ENCODE measurements at regions not wholly inside any gene's neighbourhood (a gene's known extent, or its start where the extent isn't known, plus 50 kb on each side); places are given as distances from the start of the nearest gene placed in this dataset.

GRCh38 chrX:5650904-5651303 lies 577.8 kb downstream of the NLGN4X start:
- TF ChIP-seq CTCF (IDR thresholded peaks at IDR 0.05) (no peak), POLR2A (IDR thresholded peaks at IDR 0.05) (no peak)
